ENCODE measurements at regions not wholly inside any gene's neighbourhood (a gene's known extent, or its start where the extent isn't known, plus 50 kb on each side); places are given as distances from the start of the nearest gene placed in this dataset.

- DNase-seq (ENCODE audit: low spot score) = peak; percentile 48
Observed at GRCh38 chr11:70675697-70676374, 277.5 kb downstream of the CTTN start.

- DNase-seq (ENCODE audit: low spot score) = no peak
Observed at GRCh38 chr11:70677232-70677916, 279.0 kb downstream of the CTTN start.

GRCh38 chr11:70678931-70679900, 280.9 kb downstream of the CTTN start:
- no peak for DNase-seq (ENCODE audit: low spot score)

- no peak for DNase-seq (ENCODE audit: low spot score)
Observed at GRCh38 chr11:70680781-70681281, 282.5 kb downstream of the CTTN start.

- no peak for DNase-seq (ENCODE audit: low spot score)
Observed at GRCh38 chr11:70682056-70682455, 283.7 kb downstream of the CTTN start.

- DNase-seq (ENCODE audit: low spot score) = no peak
Observed at GRCh38 chr11:70682760-70683159, 284.4 kb downstream of the CTTN start.

GRCh38 chr11:70687716-70688115, 289.4 kb downstream of the CTTN start:
- DNase-seq (ENCODE audit: low spot score) = no peak

GRCh38 chr11:70688142-70688541, 289.8 kb downstream of the CTTN start:
- DNase-seq (ENCODE audit: low spot score) = peak; percentile 22

- no peak for DNase-seq (ENCODE audit: low spot score)
Observed at GRCh38 chr11:70689764-70690163, 291.4 kb downstream of the CTTN start.

- no peak for DNase-seq (ENCODE audit: low spot score)
Observed at GRCh38 chr11:70692131-70692530, 293.8 kb downstream of the CTTN start.

- DNase-seq (ENCODE audit: low spot score) = no peak
Observed at GRCh38 chr11:70694371-70694770, 296.0 kb downstream of the CTTN start.

GRCh38 chr11:70695086-70695960, 297.0 kb downstream of the CTTN start:
- DNase-seq (ENCODE audit: low spot score) = no peak

GRCh38 chr11:70696076-70696475, 297.7 kb downstream of the CTTN start:
- DNase-seq (ENCODE audit: low spot score) = no peak

- no peak for DNase-seq (ENCODE audit: low spot score)
Observed at GRCh38 chr11:70696564-70696963, 298.2 kb downstream of the CTTN start.

- no peak for DNase-seq (ENCODE audit: low spot score)
Observed at GRCh38 chr11:70697701-70698100, 299.4 kb downstream of the CTTN start.

- DNase-seq (ENCODE audit: low spot score) = no peak
Observed at GRCh38 chr11:70698871-70699270, 300.5 kb downstream of the CTTN start.

- no peak for DNase-seq (ENCODE audit: low spot score)
Observed at GRCh38 chr11:70699294-70700221, 301.2 kb downstream of the CTTN start.

- DNase-seq (ENCODE audit: low spot score) = no peak
Observed at GRCh38 chr11:70700453-70700852, 302.1 kb downstream of the CTTN start.

GRCh38 chr11:70700871-70701270, 302.5 kb downstream of the CTTN start:
- DNase-seq (ENCODE audit: low spot score) = no peak

- DNase-seq (ENCODE audit: low spot score) = no peak
Observed at GRCh38 chr11:70702040-70702648, 303.8 kb downstream of the CTTN start.

Measured in LoVo (cell line).